Epidermal melanocyte (primary cell): ENCODE measurements at regions not wholly inside any gene's neighbourhood (a gene's known extent, or its start where the extent isn't known, plus 50 kb on each side); places are given as distances from the start of the nearest gene placed in this dataset.
"Not testable (repeated sequence)": the region's sequence is repeated elsewhere in the genome, so short reads cannot be mapped to it uniquely, and the experiment has no call there.

Experiments
- DNase-seq: peaks from one replicate; pipeline ENCODE4 v3.0.0; 2011; ENCODE audit warnings: low spot score; ENCODE audit not compliant: insufficient read length

GRCh38 chr20:54983394-54984103 is 508.2 kb downstream of the DOK5 start:
- not testable (repeated sequence) for DNase-seq

DNA sequence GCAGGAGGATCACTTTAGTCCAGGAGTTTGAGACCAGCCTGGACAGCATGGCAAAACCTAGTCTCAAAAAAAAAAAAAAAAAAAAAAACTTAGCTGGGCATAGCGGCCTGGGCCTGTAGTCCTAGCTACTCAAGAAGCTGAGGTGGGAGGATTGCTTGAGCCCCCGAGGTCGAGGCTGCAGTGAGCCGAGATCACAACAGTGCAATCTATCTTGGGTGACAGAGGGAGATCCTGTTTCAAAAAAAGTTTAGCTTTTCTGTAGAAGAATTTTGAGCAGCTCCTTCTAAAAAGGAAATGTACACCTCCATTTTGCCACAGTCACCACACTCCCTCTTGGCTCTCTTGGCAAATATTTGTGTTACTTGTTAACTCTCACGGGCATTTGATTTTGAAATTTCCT is 505.8 kb downstream of the DOK5 start:
- no peak for DNase-seq

- no peak for DNase-seq
Measured at GRCh38 chr20:54980103-54980960, 504.9 kb downstream of the DOK5 start.

DNA sequence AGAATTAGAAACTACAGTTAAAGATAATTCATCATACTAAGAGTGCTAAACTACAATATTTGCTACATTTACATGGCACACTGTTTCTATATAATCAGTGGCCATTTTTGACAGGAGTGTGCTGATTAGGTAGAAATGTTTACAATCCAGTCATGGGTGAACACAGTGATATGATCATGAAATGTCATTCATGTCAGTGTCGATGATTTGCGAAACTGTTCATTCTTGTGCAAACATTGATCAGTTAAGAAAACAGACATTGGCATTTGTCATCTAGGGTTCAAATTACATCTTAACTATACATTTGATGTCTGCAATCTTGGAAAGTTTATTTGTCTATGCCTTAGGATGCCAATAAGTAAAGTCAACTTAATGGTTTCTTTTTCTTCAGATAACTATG is 474.9 kb downstream of the DOK5 start:
- no peak for DNase-seq

DNA sequence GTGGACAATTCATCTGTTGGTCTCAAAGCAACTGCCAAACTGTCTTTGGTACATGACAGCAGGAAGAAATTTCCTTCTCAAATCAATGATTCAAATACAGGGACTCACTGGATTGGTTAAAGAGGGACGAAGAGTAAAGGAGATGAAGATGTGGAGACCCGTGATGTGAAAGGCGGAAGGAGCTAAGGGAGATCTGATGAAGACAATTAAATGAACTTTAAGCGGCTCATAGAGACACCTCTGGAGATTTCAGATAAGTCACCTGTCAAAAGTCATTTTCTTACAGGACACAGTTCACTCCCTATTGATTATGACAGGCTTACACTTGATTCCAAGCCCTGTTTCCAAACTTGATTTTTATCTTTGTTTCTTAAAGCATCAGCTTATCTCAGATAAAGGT is 466.3 kb downstream of the DOK5 start:
- DNase-seq: no peak

GRCh38 chr20:54940522-54940921 is 465.1 kb downstream of the DOK5 start:
- DNase-seq: no peak

DNA sequence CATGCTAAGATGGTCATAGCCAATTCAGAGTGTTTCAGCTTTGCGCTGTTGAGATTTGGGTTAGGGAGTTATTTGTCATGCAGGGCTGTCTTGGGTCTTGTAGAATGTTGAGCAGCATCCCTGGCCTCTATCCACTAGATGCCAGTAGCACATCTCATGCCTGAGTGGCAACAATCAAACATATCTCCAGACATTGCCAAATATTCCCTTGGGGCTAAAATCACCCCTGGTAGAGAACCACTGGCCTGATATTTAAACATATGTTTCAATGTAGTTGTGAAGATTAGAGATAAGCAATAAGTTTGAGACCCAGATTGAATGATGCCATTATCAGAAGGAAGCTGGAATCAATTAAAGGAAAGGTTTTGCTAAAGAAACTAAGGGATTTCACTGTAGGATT is 463.3 kb downstream of the DOK5 start:
- no peak for DNase-seq

DNA sequence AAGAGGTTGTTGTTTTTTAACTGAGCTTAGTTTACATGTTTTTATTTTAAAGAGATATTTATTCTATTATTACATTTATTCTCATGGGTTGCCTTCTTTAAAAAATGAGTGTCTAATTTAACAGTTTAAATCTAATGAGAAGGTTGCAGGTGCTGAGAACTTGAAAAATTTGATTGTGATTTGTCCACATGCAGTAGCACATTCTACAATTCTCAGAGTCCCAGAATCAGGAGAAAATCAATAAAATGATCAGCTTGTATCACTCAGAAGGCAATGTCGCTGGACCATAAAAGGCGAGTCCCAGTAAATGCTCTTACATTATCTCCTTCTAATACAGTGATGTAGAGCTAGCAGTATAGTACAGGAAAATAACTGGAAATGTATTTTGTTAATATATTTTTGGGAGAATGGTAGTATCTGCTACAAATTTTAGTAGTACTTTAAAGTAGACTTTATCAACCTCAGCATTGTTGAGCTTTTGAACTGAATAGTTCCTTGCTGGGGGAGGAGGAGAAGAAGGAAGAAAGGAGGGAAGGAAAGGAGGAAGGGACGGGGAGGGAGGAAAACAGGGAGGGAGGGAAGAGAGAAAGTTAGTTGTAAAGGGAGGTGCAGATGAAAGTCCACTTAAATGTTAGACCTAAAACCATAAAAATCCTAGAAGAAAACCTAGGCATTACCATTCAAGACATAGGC is 458.0 kb downstream of the DOK5 start:
- DNase-seq: no peak

DNA sequence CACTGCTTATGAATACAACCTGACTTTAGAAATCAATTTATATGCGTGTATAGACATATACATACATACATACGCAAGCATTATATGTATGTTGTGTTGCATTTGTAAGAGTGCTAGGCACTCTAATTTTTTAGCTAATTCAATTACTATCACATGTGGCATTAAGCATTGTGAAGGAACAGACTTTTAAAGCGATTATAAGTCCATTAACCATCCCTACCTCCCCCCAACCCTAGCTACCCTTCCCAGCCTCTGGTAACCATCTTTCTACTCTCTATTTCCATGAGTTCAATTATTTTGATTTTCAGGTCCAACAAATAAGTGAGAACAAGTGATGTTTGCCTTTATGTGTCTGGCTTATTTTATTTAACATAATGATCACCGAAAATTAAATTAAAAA is 453.8 kb downstream of the DOK5 start:
- no peak for DNase-seq

DNA sequence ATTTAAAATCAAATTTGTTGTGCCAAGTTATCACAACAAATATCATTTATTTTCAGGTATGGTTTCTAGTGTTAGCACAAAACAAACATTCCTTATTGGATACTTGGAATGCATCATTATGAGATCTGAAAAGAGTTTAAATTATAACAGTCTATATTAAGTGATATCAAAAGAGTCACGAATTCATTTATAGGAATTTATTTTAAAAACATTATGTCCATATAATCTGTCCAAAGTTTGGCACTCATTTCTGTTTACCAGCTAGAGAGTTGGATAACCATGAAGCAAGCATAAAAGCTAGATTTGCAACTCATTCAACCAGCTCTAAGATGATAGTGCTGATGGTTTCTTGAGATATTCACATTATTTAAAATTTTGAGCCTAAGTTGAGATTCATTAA is 453.2 kb downstream of the DOK5 start:
- DNase-seq: no peak

- DNase-seq: no peak
Measured at GRCh38 chr20:54922636-54923035, 447.2 kb downstream of the DOK5 start.

DNA sequence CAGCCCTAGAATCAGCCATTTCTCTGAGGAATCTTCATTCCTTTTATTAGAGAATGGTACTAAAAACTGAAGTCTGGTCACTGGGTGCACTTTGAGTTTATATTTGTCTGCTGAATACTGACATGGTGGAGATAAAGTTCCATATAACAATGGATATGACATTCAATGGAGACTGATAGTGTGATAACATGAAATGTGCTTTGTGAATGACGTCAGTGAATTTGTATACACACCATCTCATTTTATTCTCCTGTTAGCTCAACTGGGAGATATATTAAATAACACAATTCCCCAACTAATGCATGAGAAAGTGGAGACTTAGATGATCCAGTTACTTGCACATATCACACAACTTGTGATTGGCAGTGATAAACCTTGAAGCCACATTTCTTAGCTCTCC is 446.7 kb downstream of the DOK5 start:
- DNase-seq: no peak

GRCh38 chr20:54920491-54920890 is 445.1 kb downstream of the DOK5 start:
- no peak for DNase-seq

GRCh38 chr20:54918993-54919392 is 443.6 kb downstream of the DOK5 start:
- DNase-seq: not testable (repeated sequence)

DNA sequence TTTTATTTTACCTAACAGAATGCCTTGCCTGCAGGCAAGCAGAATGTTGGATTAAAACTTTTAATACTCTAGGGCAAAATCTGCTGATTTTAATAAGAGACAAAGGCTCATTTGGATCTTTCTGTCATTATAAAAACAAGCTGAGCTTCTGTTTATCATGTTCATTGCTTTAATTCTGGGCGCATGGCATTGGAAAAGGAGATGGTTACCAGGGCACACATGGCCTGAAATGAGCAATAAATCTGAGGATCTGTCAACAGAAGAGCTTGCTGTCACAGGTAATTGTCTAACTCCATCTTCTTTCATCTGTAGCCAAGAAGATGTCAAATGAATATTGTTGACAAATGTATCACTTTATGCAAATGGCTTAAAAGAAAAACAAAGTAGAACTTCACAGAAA is 439.6 kb downstream of the DOK5 start:
- DNase-seq: no peak

- no peak for DNase-seq
Measured at GRCh38 chr20:54909702-54910101, 434.3 kb downstream of the DOK5 start.

DNA sequence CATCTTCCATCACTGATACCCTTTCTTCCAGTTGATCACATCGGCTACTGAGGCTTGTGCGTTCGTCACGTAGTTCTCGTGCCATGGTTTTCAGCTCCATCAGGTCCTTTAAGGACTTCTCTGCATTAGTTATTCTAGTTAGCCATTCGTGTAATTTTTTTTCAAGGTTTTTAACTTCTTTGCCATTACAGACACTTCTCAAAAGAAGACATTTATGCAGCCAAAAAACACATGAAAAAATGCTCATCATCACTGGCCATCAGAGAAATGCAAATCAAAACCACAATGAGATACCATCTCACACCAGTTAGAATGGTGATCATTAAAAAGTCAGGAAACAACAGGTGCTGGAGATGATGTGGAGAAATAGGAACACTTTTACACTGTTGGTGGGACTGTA is 430.7 kb downstream of the DOK5 start:
- DNase-seq: not testable (repeated sequence)

GRCh38 chr20:54897787-54898186 is 422.4 kb downstream of the DOK5 start:
- no peak for DNase-seq

GRCh38 chr20:54891907-54892306 is 416.5 kb downstream of the DOK5 start:
- no peak for DNase-seq

GRCh38 chr20:54879393-54879792 is 404.0 kb downstream of the DOK5 start:
- DNase-seq: no peak

GRCh38 chr20:54875307-54875706 is 399.9 kb downstream of the DOK5 start:
- no peak for DNase-seq

DNA sequence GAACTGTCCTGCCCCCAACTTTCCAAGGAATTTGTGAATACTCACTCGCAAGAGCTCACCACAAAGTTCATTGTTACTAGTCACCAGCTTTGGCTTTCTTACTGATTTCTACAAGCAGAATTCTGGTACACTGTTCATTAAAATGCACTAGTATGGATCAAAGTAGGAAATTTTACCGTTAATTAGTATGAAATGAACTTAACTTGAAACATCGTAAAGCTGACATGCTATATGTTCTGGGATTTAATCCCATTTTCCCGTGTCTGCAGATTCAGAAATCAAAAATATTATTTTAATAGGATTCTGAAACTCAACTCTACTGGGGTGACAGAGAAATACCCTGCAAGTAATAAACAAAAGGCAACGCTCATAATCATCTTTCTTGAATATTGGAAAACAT is 399.3 kb downstream of the DOK5 start:
- no peak for DNase-seq
